ENCODE measurements at regions not wholly inside any gene's neighbourhood (a gene's known extent, or its start where the extent isn't known, plus 50 kb on each side); places are given as distances from the start of the nearest gene placed in this dataset.

DNA sequence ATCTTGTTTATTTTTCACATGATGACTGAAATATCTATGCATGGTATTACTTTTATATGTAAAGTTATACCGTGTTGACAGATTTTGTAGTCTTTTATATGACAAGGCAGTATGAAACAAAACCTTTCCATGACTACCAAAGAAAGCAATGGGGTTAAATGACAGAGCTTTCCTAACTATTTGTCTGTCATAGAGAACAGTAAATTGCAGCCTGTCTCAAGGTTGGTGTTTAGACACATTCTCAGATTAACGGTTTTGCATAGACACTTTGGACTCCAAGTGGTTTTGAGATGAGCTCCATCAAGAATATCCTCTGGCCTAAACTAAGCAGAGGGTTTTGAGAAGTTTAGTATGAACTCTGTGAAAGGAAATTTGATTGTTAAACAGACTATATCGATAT, 180.7 kb upstream of the TENM3 start:
- no peak for DNase-seq (ENCODE audit: low read depth in 2 of 2)

DNA sequence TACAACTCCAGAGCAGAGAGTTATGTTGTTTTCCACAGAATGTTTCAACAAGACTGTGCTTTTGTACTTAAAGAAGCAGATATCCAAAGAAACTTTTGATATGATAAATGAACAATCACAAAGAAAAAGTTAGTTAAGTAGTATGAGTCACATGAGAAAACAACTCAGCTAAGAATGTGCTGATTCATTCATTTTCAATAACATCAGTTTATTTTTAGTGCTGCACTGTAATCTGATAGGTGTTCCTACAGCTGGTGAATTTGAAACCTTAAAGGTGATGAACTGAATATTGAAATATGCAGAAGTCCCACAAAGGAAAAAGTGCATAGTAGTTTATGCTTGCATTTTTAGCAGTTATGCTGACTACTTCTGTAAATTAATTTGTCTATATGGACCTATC, 180.3 kb upstream of the TENM3 start:
- DNase-seq (ENCODE audit: low read depth in 2 of 2), result no peak

DNA sequence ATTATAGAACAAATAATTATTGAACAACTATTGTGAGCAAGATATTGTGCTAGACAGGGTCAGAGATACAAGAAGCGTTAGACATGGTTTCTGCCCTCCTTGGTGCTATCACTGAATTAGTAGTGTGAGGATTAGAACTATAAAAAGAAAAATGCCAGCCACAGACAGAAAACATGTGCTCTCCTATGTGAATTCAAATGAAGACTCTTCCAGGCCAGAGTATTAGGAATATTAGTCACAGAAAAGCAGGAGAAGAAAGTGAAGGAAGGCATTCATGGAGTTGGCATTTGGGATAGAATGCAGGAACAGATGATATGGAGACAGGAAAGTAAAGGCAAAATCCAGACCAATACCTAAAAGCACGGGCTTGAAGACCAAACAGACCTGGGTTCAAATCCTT, 179.6 kb upstream of the TENM3 start:
- no peak for DNase-seq (ENCODE audit: low read depth in 2 of 2)

GRCh38 chr4:182065255-182065654, 177.9 kb upstream of the TENM3 start:
- DNase-seq (ENCODE audit: low read depth in 2 of 2), result no peak

GRCh38 chr4:182066037-182066436, 177.2 kb upstream of the TENM3 start:
- no peak for DNase-seq (ENCODE audit: low read depth in 2 of 2)

GRCh38 chr4:182067828-182068227, 175.4 kb upstream of the TENM3 start:
- no peak for DNase-seq (ENCODE audit: low read depth in 2 of 2)

DNA sequence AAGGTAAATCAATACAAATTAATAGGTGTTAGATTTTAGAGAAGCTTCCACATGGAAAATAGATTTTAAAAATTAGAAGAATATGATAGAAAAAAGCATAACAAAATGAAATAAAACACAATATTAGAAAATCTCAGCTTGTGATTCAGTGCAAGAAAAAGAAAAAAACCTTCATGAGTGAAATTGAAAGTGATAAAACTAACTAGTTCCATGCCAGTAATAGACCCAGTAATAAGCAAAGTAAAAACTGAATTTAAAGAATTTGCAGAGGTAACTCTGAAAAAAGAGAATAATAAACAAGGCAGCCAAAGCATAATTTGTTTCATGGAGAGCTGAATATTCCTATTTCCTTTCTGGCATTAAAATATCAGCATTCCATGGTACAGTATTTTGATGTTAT, 174.3 kb upstream of the TENM3 start:
- no peak for DNase-seq (ENCODE audit: low read depth in 2 of 2)

- DNase-seq (ENCODE audit: low read depth in 2 of 2), result no peak
Observed at GRCh38 chr4:182073278-182073677, 169.9 kb upstream of the TENM3 start.

DNA sequence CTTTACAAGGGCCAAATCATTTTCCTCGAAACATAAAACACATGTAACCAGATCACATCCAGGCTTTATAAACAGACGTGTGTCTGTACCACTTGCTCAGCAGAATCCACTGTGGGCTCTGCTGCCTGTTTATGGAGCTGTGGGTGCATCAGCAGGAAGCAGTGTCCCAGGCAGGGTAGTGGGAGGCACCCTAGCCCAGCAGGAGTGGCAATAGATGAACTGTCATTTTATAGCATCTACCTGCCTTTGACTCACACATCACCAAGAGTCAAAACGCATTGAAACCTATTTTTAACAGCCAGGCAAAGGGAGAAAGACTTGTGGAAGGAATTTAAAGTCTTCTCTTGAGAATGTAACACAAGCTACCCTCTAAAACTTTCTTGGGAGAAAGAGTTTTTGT, 169.1 kb upstream of the TENM3 start:
- DNase-seq (ENCODE audit: low read depth in 2 of 2), result no peak

DNA sequence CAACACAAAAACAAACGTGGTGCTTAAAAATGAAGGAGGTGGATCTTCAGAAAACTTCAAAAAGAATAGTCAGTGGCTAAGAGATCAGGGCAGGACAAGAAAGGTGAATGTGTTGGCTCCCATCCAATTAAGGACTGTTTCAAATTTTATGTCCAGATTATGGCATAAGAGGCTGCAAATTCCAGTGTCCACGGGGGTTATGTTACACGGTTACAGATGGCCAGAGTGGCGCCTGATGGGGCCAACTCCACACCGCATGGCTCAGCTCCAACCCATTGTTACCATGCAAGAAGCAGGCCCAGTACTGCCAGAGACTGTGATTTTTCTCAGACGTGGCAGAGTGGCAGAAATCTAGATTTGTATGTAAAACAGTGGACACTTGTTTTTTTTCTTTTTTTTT, 168.4 kb upstream of the TENM3 start:
- DNase-seq (ENCODE audit: low read depth in 2 of 2), result no peak

DNA sequence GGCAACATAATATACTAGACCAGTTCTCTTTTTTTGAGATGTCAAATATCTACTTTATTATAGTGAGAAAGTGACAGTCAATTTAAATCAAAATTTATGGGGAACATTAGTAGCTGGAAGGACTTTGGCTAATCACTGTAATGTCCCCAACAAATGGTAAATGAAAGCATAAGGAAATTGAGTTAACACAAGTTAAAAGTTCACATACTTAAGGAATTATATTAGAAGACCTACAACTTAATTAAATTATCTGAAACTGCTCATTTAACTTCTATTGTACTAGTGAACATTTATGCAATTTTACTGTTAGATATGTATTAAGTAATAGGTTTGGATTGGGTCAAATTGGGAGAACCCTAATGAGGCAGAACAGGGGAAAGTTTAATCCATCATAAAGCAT, 160.3 kb upstream of the TENM3 start:
- no peak for DNase-seq (ENCODE audit: low read depth in 2 of 2)

DNA sequence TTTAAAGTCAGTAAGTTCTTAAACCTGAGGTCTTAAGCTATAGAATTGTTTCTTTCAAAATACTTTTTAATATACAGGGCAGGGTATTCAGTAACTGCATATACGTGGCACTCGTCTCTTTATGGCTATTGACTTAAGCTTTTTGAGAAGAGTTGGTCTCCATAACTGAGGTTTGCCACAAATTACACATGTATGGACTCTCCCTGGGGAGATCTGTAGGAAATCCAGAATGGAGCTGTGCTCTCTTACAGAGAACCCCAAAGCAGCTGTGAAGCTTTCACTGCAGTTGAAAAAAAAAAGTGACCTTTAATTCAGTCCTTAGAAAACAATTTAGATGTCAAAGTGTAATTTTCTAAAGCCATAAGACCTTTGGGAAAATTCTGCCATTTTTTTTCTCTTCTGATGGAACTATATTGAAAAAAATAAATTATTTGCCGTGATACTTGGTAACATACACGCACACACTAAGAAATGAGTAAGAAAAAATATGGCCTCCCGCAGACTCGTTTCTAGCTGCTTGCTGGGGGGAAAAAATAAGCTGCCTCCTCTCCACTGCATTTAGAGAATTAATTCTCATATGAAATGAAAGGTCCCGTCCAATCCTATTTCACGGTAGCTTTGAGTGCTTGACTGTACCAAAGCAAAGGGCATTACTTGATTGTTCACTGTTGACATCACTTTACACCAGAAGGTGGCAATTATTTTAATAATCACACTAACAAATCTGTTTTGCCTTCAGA, 159.4 kb upstream of the TENM3 start:
- DNase-seq (ENCODE audit: low read depth in 2 of 2), result no peak

DNA sequence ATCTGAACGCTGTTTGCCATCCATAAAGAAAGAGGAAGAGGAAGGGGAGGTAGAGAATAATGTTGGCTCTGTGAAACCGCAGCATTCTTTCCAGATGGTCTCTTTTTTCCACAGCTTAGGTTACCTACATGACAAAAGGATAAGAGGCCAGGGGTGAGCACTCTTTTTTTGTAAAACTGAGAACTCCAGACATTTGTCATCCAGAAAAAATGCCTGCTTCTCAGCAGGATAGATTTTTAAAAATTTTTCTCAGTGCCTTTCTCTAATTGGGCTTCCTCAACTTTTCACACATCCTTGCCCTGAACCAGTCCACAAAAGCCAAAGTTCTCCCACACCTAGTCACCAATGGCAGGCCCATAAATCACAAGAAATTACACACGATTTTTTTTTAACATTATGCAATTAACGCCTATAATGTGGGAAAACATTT, 158.1 kb upstream of the TENM3 start:
- no peak for DNase-seq (ENCODE audit: low read depth in 2 of 2)

DNA sequence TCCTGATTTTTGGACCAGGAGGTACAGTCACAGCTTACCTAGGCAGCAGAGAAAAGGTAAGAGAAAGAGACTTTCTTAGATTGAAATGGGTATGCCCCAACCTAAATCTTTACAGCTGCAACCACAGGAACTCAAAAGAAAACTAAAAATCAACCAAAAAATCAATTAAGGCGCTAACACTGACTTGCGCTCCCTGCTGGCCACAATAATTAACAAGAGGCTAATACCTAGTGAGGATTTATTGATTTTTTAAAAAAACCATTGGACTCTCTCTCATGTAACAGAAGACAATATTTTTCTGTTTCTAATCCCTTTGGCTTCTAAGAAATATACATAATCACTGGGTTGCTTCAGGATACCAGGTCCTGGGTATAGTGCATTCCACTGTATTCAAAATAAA, 153.9 kb upstream of the TENM3 start:
- no peak for DNase-seq (ENCODE audit: low read depth in 2 of 2)

DNA sequence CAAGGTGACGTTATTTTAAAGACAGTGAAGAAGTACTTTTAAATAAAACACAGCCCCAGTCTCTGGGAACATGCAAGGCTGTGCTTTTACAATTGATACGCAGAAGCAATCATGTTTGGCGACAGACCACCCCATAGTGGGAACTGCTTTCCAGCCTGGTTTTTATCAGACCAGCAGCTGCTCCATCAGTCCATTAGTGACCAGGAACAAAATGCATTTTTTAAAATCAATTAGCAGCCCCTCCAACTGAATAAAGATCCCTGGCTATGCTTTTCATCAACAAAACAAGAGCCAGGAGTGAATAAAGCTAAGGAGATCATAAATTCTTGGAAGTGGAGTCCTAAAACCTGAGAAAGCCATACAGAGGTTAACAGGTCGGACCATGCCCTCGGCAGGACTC, 153.0 kb upstream of the TENM3 start:
- no peak for DNase-seq (ENCODE audit: low read depth in 2 of 2)

GRCh38 chr4:182091128-182091527, 152.1 kb upstream of the TENM3 start:
- DNase-seq (ENCODE audit: low read depth in 2 of 2), result no peak

DNA sequence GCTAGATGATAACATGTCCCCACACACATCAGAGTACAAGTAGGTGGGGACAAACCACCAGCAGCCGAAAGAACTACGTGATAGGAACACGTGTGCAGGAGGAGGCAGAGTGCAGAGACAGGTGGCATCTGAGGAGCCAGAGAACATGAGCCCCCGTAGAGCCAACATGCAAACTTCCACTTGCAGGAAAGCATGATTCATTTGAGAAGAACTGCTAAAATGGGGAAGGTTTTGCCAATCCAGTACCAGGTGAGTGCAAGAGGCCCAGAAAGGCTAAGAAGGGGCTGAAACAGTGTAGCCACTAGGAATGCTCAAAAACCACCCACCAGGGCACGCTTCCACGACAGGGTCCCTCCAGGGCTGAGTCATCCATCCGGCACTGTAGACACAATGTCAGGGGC, 149.8 kb upstream of the TENM3 start:
- no peak for DNase-seq (ENCODE audit: low read depth in 2 of 2)

DNA sequence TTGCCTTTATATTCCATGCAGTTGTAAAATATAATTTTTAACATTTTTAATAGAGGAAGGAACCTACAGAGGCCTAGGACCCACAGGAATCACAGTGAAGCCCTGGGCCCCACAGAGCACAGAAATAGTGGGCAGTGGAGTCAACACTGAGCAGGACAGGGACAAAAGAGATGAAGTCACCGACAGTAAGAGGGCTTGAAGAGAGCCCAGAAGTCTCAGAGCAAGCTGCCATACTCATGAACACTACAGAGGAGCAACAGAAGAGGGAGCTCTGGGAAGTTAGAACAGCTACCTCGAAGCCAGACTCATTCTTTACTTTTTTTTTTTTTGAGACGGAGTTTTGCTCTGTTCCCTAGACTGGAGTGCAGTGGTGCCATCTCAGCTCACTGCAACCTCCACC, 149.3 kb upstream of the TENM3 start:
- no peak for DNase-seq (ENCODE audit: low read depth in 2 of 2)

GRCh38 chr4:182101618-182102017, 141.6 kb upstream of the TENM3 start:
- DNase-seq (ENCODE audit: low read depth in 2 of 2), result no peak

DNA sequence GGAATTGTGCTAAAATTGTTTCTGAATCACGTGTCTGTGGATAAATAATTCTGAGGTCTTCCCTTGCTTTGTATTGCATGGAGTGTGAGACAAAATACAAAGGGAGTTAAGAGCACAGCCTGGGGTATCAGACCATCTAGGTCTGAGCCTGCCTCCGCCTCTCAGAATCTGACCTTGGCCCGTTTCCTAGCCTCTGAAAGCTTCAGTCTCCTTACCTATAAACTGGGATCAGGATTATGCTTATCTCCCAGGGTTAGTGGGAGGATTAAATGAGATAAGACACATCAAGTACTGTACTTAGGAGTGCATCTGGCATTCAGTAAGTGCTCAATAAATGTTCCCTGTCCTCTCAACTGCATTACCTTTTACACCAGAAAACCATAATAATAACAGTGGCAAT, 140.6 kb upstream of the TENM3 start:
- DNase-seq (ENCODE audit: low read depth in 2 of 2), result no peak

DNA sequence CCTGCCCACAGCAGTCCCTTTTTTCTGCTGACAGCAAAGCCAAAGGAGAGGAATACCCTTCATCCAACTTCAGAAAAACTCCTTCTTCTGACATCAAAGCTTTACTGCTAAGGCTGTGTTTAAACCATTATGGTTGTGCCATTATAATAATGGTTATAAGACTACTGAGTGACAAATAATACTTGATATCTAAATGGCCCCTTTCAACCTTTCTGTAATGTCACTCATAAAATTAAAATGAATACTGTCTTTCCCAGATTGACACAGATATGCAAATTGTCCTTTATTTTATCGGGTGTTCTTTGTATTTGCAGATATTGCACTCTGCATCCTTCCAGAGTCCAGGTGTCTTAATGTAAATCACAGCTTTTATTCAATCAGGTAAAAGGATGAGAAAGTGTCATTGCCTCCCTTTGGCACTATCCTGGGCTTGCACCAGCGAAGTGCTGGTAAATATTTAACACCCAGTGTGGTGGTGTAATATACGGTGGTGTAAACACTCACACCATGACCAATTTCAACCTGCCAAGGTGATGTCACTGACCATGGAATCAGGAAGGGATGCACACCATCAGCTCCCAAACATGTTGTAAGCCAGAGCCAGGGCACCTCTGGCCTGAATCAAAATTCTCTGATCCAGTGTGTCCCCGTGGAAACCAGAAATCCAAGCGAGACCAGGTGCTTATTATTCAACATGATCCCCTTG, 139.4 kb upstream of the TENM3 start:
- no peak for DNase-seq (ENCODE audit: low read depth in 2 of 2)

GRCh38 chr4:182105416-182105815, 137.8 kb upstream of the TENM3 start:
- DNase-seq (ENCODE audit: low read depth in 2 of 2), result no peak

- no peak for DNase-seq (ENCODE audit: low read depth in 2 of 2)
Observed at GRCh38 chr4:182107931-182108330, 135.3 kb upstream of the TENM3 start.

GRCh38 chr4:182111586-182111985, 131.6 kb upstream of the TENM3 start:
- no peak for DNase-seq (ENCODE audit: low read depth in 2 of 2)

All from stimulated activated CD8-positive, alpha-beta memory T cell treated with anti-CD3 and anti-CD28 coated beads, Interleukin-7, amount 100 ng/mL, for 1 hour (primary cell).